Panc1 (cell line): ENCODE measurements at regions not wholly inside any gene's neighbourhood (a gene's known extent, or its start where the extent isn't known, plus 50 kb on each side); places are given as distances from the start of the nearest gene placed in this dataset.

Source experiments
- POLR2AphosphoS5 ChIP-seq: IDR thresholded peaks from 2 replicates; pipeline ENCODE4 v1.6.1; 2012; ENCODE audit warnings: mild to moderate bottlenecking, low read depth, low read length, moderate library complexity
- SIN3A ChIP-seq: IDR thresholded peaks from 2 replicates; pipeline ENCODE4 v1.6.1; 2012; ENCODE audit warnings: low read depth, mild to moderate bottlenecking, low read length, moderate library complexity, borderline replicate concordance; ENCODE audit not compliant: insufficient read depth
- TCF7L2 ChIP-seq: IDR thresholded peaks from 2 replicates; pipeline ENCODE4 v1.6.1; 2011; ENCODE audit warnings: mild to moderate bottlenecking, low read depth, low read length, inconsistent platforms
- TF ChIP-seq, protein P1 (sequence below): fragments of 450-650 bp; IDR thresholded peaks from 2 replicates; pipeline ENCODE4 v1.5.1; 2017; ENCODE audit warnings: mild to moderate bottlenecking
- TF ChIP-seq, protein P2 (sequence below), 2 experiments: IDR thresholded peaks; 2 replicates each; pipeline ENCODE4 v1.6.1; 2011 to 2012; ENCODE audit warnings: low read depth in 2 of 2, control low read depth in 1 of 2, low read length in 1 of 2, mild to moderate bottlenecking in 1 of 2, moderate library complexity in 1 of 2; ENCODE audit not compliant: insufficient read depth in 1 of 2

DNA sequence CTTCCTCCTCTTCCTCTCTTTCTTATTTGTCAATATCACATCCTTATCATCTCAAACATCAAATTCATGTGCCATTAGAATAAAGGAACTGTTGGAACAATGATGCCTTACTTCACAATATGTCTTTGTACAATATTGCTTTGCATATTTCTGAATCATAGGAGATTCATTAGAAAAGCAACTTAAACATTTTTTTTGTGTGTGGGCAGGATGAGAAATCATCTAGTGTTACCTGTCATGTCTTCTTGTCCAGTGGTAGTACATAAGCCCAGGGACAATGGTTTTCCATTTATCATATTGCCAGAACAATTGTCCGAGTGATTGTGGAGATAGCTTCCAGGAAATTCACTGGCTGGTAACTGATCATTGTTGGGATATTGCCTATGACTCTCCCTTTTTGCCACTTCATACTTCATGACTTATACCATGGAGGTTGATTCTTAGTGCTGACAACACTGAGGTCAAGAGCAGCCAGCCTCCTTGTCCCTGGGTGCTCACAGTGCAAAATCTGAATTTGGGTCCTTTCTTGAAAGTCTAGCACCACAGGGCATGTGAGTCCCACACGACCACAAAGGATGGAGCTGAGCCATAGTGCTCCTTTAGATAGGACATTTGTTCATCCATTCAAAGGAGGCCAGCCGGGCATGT lies 215.0 kb downstream of the MDFIC start:
- TF ChIP-seq, protein P1, sequence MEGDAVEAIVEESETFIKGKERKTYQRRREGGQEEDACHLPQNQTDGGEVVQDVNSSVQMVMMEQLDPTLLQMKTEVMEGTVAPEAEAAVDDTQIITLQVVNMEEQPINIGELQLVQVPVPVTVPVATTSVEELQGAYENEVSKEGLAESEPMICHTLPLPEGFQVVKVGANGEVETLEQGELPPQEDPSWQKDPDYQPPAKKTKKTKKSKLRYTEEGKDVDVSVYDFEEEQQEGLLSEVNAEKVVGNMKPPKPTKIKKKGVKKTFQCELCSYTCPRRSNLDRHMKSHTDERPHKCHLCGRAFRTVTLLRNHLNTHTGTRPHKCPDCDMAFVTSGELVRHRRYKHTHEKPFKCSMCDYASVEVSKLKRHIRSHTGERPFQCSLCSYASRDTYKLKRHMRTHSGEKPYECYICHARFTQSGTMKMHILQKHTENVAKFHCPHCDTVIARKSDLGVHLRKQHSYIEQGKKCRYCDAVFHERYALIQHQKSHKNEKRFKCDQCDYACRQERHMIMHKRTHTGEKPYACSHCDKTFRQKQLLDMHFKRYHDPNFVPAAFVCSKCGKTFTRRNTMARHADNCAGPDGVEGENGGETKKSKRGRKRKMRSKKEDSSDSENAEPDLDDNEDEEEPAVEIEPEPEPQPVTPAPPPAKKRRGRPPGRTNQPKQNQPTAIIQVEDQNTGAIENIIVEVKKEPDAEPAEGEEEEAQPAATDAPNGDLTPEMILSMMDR = no peak
- TF ChIP-seq POLR2AphosphoS5 = no peak
- no peak for TF ChIP-seq SIN3A
- TF ChIP-seq, protein P2, sequence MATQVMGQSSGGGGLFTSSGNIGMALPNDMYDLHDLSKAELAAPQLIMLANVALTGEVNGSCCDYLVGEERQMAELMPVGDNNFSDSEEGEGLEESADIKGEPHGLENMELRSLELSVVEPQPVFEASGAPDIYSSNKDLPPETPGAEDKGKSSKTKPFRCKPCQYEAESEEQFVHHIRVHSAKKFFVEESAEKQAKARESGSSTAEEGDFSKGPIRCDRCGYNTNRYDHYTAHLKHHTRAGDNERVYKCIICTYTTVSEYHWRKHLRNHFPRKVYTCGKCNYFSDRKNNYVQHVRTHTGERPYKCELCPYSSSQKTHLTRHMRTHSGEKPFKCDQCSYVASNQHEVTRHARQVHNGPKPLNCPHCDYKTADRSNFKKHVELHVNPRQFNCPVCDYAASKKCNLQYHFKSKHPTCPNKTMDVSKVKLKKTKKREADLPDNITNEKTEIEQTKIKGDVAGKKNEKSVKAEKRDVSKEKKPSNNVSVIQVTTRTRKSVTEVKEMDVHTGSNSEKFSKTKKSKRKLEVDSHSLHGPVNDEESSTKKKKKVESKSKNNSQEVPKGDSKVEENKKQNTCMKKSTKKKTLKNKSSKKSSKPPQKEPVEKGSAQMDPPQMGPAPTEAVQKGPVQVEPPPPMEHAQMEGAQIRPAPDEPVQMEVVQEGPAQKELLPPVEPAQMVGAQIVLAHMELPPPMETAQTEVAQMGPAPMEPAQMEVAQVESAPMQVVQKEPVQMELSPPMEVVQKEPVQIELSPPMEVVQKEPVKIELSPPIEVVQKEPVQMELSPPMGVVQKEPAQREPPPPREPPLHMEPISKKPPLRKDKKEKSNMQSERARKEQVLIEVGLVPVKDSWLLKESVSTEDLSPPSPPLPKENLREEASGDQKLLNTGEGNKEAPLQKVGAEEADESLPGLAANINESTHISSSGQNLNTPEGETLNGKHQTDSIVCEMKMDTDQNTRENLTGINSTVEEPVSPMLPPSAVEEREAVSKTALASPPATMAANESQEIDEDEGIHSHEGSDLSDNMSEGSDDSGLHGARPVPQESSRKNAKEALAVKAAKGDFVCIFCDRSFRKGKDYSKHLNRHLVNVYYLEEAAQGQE (IDR thresholded peaks at IDR 0.05; ENCODE audit: insufficient read depth in 1 of 2, low read depth in 2 of 2, low read length in 1 of 2) = no peak
- no peak for TF ChIP-seq TCF7L2
